ENCODE measurements at regions not wholly inside any gene's neighbourhood (a gene's known extent, or its start where the extent isn't known, plus 50 kb on each side); places are given as distances from the start of the nearest gene placed in this dataset.

DNA sequence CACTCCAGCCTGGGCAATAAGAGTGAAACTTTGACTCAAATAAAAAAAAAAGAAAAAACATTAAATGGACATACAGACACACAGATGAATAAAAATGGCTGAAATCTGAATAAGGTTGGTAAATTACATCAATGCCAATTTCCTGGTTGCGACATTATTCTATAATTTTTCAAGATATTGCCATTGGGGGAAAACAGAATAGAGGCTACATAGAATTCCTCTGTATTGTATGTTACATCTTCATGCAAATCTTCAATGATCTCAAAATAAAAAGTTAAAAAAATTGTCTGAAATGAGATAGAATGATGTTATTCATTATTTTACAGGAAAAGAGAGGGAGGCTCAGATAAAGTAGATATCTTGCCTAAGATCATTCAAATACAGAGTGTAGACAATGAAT, 234.0 kb downstream of the SDHAF3 start:
- Histone ChIP-seq H2BK12ac (ENCODE audit: insufficient read length, low read depth, low read length) (no peak overlapping the region), H3K79me2 (ENCODE audit: insufficient read depth, low read length) (no peaks in the 10 kb centered on the region), H4K8ac (replicated peaks; ENCODE audit: insufficient read length, low read depth, low read length) (no peak overlapping the region), H3T11ph (ENCODE audit: low read length) (no peak overlapping the region), H2BK5ac (ENCODE audit: insufficient read length, low read length) (no peak overlapping the region), H4K91ac (ENCODE audit: insufficient read length, low read depth, low read length) (no peak overlapping the region), H3K23ac (ENCODE audit: insufficient read length, low read depth, low read length) (no peak overlapping the region), H3K79me1 (ENCODE audit: insufficient read depth, low read depth, low read length, poor library complexity, severe bottlenecking) (no peaks in the 10 kb centered on the region), H3K4me2 (ENCODE audit: insufficient read depth, insufficient read length, low read length) (no peak overlapping the region), H3K23me2 (ENCODE audit: insufficient read length, low read depth, low read length, poor library complexity, severe bottlenecking) (no peaks in the 10 kb centered on the region), H2AK5ac (ENCODE audit: insufficient read length, low read length) (no peak overlapping the region), H3K27me3 (ENCODE audit: insufficient read depth, low read length) (no peaks in the 10 kb centered on the region), H2AFZ (ENCODE audit: low read length) (no peak overlapping the region), H3K56ac (ENCODE audit: insufficient read length, low read depth, low read length) (no peak overlapping the region), H4K5ac (ENCODE audit: insufficient read length, low read depth, low read length) (no peak overlapping the region), H2BK15ac (ENCODE audit: low read depth, low read length) (no peak overlapping the region), H3K4me1 (ENCODE audit: insufficient read depth, low read length) (no peaks in the 10 kb centered on the region), H4K20me1 (ENCODE audit: control insufficient read depth, insufficient read depth, insufficient read length) (no peaks in the 10 kb centered on the region), H2BK120ac (ENCODE audit: low read depth, low read length, poor library complexity, severe bottlenecking) (no peak overlapping the region), H2BK20ac (ENCODE audit: low read depth, low read length, poor library complexity, severe bottlenecking) (no peak overlapping the region), H3K27ac (ENCODE audit: insufficient read length, low read depth, low read length) (no peak overlapping the region), H3K9me3 (ENCODE audit: control insufficient read depth, low read depth, low read length) (no peaks in the 10 kb centered on the region), H3K18ac (ENCODE audit: insufficient read length, low read depth, low read length) (no peak overlapping the region), H3K9ac (ENCODE audit: extremely low read depth, insufficient read length, low read length) (no peak overlapping the region), H3K14ac (ENCODE audit: insufficient read depth, low read length) (no peak overlapping the region), H3K4ac (ENCODE audit: low read depth, low read length) (no peak overlapping the region)
- TF ChIP-seq, protein P1, sequence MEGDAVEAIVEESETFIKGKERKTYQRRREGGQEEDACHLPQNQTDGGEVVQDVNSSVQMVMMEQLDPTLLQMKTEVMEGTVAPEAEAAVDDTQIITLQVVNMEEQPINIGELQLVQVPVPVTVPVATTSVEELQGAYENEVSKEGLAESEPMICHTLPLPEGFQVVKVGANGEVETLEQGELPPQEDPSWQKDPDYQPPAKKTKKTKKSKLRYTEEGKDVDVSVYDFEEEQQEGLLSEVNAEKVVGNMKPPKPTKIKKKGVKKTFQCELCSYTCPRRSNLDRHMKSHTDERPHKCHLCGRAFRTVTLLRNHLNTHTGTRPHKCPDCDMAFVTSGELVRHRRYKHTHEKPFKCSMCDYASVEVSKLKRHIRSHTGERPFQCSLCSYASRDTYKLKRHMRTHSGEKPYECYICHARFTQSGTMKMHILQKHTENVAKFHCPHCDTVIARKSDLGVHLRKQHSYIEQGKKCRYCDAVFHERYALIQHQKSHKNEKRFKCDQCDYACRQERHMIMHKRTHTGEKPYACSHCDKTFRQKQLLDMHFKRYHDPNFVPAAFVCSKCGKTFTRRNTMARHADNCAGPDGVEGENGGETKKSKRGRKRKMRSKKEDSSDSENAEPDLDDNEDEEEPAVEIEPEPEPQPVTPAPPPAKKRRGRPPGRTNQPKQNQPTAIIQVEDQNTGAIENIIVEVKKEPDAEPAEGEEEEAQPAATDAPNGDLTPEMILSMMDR (conservative IDR thresholded peaks at IDR 0.05), result no peak
- no CpG with 5 or more reads among the region's 1 CpG for WGBS (ENCODE audit: extremely low coverage, insufficient read length, low lambda C conversion rate)
- H3K4me1 Mint-ChIP-seq, result no peaks in the 10 kb centered on the region
- peaks cover 0 to 7% of the 10 kb centered on the region in 2 experiments; a peak in 3 of 5 replicates for H3K9me3 Mint-ChIP-seq
- no peaks in the 10 kb centered on the region for H3K27me3 Mint-ChIP-seq (ENCODE audit: low read depth)
- H3K27ac Mint-ChIP-seq, result no peak overlapping the region
- H3K36me3 Mint-ChIP-seq (ENCODE audit: insufficient read depth in 1 of 3, low read depth in 3 of 3), result peaks cover 0 to 2% (median 0%) of the 10 kb centered on the region in 3 experiments; a peak in 2 of 7 replicates
- H3K4me3 Mint-ChIP-seq, result no peak overlapping the region
- DNase-seq, result no peak
